Dendritic cell treated with granulocyte-macrophage colony-stimulating factor and Interleukin-4, amounts not matched to agents 40 ng/mL and 50 ng/mL, for 4 days (primary cell): ENCODE measurements at regions not wholly inside any gene's neighbourhood (a gene's known extent, or its start where the extent isn't known, plus 50 kb on each side); places are given as distances from the start of the nearest gene placed in this dataset.

Experiments
- H3K27ac Mint-ChIP-seq: one replicate; pipeline ENCODE4 v1.8.0; 2022; ENCODE audit warnings: mild to moderate bottlenecking, mixed read lengths
- H3K27me3 Mint-ChIP-seq: one replicate; pipeline ENCODE4 v1.8.0; 2022; ENCODE audit warnings: mild to moderate bottlenecking, mixed read lengths
- H3K36me3 Mint-ChIP-seq: one replicate; pipeline ENCODE4 v1.8.0; 2022; ENCODE audit warnings: low read depth, mixed read lengths
- H3K4me1 Mint-ChIP-seq: one replicate; pipeline ENCODE4 v1.8.0; 2022; ENCODE audit warnings: low read depth, mixed read lengths
- H3K4me3 Mint-ChIP-seq: one replicate; pipeline ENCODE4 v1.8.0; 2022; ENCODE audit warnings: mild to moderate bottlenecking, moderate library complexity, mixed read lengths
- H3K9me3 Mint-ChIP-seq: one replicate; pipeline ENCODE4 v1.8.0; 2022; ENCODE audit warnings: mixed read lengths
- intact Hi-C: fragments of 100-400 bp; cut with micrococcal nuclease; formaldehyde crosslinking; loops from one replicate; pipeline ENCODE4 v1.15.0; 2022

GRCh38 chr13:99620806-99621205 is 119.5 kb downstream of the TM9SF2 start:
- Mint-ChIP-seq H3K4me3 (no peak overlapping the region), H3K27ac (no peak overlapping the region), H3K27me3 (no peaks in the 10 kb centered on the region), H3K4me1 (no peaks in the 10 kb centered on the region), H3K36me3 (no peaks in the 10 kb centered on the region), H3K9me3 (no peaks in the 10 kb centered on the region)
- intact Hi-C loops = no loop called here

DNA sequence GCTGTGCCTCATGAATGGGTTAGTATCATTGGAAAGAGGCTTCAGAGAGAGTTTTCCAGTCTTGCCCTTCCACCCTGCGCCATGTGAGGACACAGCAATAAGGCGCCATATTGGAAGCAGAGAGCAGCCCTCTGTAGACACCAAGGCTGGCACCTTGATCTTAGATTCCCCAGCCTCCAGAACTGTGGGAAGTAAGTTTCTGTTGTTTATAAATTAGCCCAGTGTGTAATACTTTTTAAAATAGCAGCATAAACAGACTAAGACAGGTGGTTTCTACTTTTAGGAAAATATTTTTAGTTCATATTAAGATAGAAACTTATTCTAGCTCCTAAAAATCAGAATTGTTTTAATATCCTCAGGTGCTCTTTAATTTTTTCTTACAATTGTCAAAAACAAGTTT is 117.9 kb downstream of the TM9SF2 start:
- intact Hi-C loops = no loop called here
- H3K27me3 Mint-ChIP-seq = peaks cover under 1% of the 10 kb centered on the region
- peaks cover 5% of the 10 kb centered on the region for H3K4me1 Mint-ChIP-seq
- no peaks in the 10 kb centered on the region for H3K9me3 Mint-ChIP-seq
- no peak overlapping the region for H3K27ac Mint-ChIP-seq
- no peaks in the 10 kb centered on the region for H3K36me3 Mint-ChIP-seq
- H3K4me3 Mint-ChIP-seq = no peak overlapping the region

DNA sequence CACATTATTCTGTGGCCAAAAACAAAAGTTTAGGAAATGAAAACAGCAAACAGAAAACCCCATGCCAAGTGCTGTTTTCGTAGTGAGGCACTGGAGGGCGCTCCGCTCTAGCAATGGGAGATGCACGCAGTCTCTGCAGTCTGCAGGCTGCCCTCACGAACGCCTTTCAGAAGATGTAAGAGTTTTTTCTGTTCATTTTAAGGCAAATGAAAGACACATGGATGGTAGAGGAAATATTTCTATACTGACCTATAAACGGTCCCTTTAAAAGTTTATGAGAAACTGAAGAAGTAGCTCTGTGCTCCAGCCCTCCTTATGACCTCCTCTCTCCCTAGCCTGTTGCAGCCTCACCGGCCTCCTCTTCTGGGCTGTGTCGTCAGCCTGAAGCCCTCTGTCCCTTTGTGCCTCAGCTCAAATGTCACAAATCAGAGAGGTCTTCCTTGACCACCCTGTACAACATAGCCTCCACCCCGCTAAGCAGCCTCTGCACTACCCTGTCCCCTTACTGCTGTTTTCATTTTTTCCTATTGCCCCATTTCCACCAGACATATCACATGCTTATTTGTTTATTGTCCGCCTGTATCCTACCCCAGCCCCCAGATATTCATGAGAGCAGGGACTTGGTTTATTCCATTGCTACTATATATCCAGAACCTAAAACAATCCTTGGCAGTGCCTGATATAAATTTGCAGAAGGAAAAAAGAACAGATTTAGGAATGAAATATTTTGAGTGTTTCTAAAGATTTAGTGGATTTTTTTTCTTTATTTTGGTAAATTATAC is 116.4 kb downstream of the TM9SF2 start:
- no peaks in the 10 kb centered on the region for H3K9me3 Mint-ChIP-seq
- H3K4me1 Mint-ChIP-seq = peaks cover 9% of the 10 kb centered on the region
- H3K27me3 Mint-ChIP-seq = peaks cover 7% of the 10 kb centered on the region
- no peak overlapping the region for H3K4me3 Mint-ChIP-seq
- no peak overlapping the region for H3K27ac Mint-ChIP-seq
- intact Hi-C loops = no loop called here
- no peaks in the 10 kb centered on the region for H3K36me3 Mint-ChIP-seq

GRCh38 chr13:99614465-99614885 is 113.2 kb downstream of the TM9SF2 start:
- Mint-ChIP-seq H3K9me3 (no peaks in the 10 kb centered on the region), H3K27me3 (peaks cover 7% of the 10 kb centered on the region), H3K4me3 (no peak overlapping the region), H3K36me3 (no peaks in the 10 kb centered on the region), H3K27ac (no peak overlapping the region), H3K4me1 (peaks cover 9% of the 10 kb centered on the region)
- intact Hi-C loops = loop anchor here (2.0 kb wide), 1 partner anchor 172 kb away; no protein-coding TSS in a partner anchor
